ENCODE measurements at regions not wholly inside any gene's neighbourhood (a gene's known extent, or its start where the extent isn't known, plus 50 kb on each side); places are given as distances from the start of the nearest gene placed in this dataset.

DNA sequence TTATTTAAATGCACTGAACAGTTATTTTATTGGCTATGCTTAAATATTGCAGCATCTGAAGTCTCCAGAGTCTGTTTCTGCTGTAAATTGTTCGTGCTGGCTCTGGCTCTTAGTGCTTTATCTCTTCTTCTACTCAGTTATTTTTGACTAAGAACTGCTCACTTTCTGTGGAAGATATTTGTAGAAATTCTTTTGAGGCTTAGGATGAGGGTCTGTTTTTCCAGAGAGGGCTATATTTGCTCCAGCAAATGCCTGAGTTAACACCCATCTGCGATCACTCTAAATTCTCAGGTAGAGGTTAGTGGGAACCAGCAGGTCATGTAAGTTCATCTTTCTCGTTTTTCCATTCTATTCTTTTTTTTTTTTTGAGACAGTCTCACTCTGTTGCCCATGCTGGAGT lies 71.1 kb downstream of the ARL6IP4 start:
- TF ChIP-seq, protein P1, sequence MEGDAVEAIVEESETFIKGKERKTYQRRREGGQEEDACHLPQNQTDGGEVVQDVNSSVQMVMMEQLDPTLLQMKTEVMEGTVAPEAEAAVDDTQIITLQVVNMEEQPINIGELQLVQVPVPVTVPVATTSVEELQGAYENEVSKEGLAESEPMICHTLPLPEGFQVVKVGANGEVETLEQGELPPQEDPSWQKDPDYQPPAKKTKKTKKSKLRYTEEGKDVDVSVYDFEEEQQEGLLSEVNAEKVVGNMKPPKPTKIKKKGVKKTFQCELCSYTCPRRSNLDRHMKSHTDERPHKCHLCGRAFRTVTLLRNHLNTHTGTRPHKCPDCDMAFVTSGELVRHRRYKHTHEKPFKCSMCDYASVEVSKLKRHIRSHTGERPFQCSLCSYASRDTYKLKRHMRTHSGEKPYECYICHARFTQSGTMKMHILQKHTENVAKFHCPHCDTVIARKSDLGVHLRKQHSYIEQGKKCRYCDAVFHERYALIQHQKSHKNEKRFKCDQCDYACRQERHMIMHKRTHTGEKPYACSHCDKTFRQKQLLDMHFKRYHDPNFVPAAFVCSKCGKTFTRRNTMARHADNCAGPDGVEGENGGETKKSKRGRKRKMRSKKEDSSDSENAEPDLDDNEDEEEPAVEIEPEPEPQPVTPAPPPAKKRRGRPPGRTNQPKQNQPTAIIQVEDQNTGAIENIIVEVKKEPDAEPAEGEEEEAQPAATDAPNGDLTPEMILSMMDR (optimal IDR thresholded peaks at IDR 0.05 in 1 of 3, IDR thresholded peaks at IDR 0.05 in 1 of 3, conservative IDR thresholded peaks at IDR 0.05 in 1 of 3; ENCODE audit: extremely low read depth in 1 of 3, insufficient read depth in 2 of 3, low read length in 3 of 3): no peak
- TF ChIP-seq EZH2 (IDR thresholded peaks at IDR 0.05; ENCODE audit: low read length): no peak
